ENCODE measurements at regions not wholly inside any gene's neighbourhood (a gene's known extent, or its start where the extent isn't known, plus 50 kb on each side); places are given as distances from the start of the nearest gene placed in this dataset.

DNA sequence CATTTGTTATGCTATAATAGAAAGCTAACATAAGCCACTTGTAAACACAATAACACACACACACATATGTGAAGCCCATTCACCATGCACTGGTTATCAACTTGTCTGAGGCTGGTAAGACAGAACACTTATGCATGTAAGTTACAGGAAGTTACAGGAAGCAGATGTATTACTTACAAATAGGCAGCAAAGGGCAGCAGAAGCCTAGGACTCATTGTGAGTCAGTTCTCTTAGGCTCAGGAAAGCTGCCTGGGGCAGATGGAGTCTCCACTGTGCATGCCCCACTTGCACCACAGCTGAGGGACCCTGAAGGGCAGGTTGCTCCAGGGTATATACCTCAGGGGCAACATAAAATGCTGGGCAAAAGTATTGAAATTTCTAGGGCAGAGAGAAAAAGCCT lies 748.8 kb upstream of the CCDC54 start:
- TF ChIP-seq, protein P1, sequence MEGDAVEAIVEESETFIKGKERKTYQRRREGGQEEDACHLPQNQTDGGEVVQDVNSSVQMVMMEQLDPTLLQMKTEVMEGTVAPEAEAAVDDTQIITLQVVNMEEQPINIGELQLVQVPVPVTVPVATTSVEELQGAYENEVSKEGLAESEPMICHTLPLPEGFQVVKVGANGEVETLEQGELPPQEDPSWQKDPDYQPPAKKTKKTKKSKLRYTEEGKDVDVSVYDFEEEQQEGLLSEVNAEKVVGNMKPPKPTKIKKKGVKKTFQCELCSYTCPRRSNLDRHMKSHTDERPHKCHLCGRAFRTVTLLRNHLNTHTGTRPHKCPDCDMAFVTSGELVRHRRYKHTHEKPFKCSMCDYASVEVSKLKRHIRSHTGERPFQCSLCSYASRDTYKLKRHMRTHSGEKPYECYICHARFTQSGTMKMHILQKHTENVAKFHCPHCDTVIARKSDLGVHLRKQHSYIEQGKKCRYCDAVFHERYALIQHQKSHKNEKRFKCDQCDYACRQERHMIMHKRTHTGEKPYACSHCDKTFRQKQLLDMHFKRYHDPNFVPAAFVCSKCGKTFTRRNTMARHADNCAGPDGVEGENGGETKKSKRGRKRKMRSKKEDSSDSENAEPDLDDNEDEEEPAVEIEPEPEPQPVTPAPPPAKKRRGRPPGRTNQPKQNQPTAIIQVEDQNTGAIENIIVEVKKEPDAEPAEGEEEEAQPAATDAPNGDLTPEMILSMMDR (IDR thresholded peaks at IDR 0.05; ENCODE audit: low read depth, low read length) = no peak
- no peak for TF ChIP-seq EZH2phosphoT487 (IDR thresholded peaks at IDR 0.05; ENCODE audit: low read depth)
